Erythroblast (primary cell): ENCODE measurements at regions not wholly inside any gene's neighbourhood (a gene's known extent, or its start where the extent isn't known, plus 50 kb on each side); places are given as distances from the start of the nearest gene placed in this dataset.

Source experiments
- DNase-seq, 2 experiments: peaks; one replicate each; lab custom pipeline; 2025; lab: John Stamatoyannopoulos, UW
- GATA1 ChIP-seq: IDR thresholded peaks from 2 replicates; pipeline ENCODE4 v1.6.1; 2011; ENCODE audit warnings: low read depth, mild to moderate bottlenecking, control low read depth, low read length, moderate library complexity
- POLR2A ChIP-seq: IDR thresholded peaks from 2 replicates; pipeline ENCODE4 v1.6.1; 2011; ENCODE audit warnings: mild to moderate bottlenecking, low read length

DNA sequence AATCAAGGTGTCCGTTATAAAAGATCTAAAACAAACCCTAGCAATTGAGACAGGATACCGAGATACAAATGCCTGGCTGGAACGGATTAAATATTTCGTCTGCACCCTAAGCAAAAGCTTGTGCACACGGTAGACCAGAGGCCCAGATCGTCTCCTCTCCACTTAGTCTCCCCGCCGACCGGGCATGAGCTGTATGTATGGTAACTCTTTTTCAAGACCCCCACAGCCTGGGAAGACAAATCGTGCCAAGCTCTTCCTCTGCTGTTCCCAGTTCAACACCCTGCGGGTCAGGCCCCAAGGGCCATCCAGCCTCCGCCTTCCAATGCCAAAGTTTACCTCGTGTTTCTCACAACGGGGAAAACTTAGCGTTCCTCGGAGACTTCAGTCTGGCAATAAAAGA lies 285.7 kb upstream of the GALNT17 start:
- TF ChIP-seq GATA1 (no peak), POLR2A (no peak)
- no peak for DNase-seq

GRCh38 chr7:70849580-70850235 lies 282.2 kb upstream of the GALNT17 start:
- no peak for DNase-seq

GRCh38 chr7:70855373-70855772 lies 276.6 kb upstream of the GALNT17 start:
- no peak for TF ChIP-seq GATA1
- TF ChIP-seq POLR2A, result no peak
- DNase-seq, result no peak

More at GRCh38 chr7:70849580-70850235, 282.2 kb upstream of the GALNT17 start:
- TF ChIP-seq GATA1 (no peak), POLR2A (no peak)

DNA sequence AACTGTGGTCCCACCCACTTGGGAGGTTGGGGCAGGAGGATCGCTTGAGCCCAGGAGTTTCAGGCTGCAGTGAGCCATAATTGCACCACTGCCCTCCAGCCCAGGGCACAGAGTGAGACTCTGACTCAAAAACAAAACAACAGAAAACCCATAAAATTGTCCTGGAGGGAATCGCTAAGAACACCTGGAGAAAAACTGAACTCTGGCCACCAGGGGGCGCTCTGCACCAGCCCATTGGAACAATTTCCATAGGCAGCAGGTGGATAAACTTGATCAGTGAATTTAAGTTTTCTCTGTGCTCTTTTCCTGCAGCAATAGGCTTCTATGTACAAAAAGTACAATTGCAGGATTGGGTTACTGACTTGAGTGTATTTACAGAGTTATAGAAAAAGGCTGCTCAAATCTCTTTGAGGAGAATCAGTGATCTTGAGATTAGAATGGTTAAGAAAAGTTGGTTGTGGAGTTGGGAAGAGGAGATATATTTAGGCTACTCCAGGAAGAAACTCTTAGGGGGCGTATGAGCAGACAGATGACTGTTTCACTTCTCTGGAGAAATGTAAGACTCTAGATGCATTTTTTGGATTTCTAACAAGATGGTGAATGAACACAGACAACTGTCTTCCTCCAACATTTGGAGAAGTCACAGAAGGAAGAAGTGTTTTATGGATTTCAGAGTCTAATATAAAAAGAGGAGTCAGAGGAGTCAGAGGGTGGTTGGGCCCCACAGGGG lies 274.9 kb upstream of the GALNT17 start:
- TF ChIP-seq POLR2A, result no peak
- no peak for TF ChIP-seq GATA1
- DNase-seq, result peak; percentile 55 to 74

- no peak for DNase-seq
- TF ChIP-seq GATA1, result no peak
Observed at GRCh38 chr7:70857793-70858545, 274.0 kb upstream of the GALNT17 start.

DNA sequence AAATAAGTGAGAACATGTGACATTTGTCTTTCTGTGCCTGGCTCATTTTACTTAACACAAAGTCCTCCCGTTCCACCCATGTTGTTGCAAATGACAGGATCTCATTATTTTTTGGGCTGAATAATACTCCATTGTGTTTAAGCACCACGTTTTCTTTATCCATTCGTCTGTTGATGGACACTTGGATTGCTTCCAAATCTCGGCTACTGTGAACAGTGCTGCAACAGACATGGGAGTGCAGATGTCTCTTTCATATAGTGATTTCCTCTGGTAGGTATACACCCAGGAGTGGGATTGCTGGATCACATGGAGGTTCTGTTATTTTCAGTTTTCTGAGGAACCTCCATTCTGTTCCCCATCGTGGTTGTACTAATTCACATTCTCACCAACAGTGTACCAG lies 264.4 kb upstream of the GALNT17 start:
- no peak for DNase-seq
- TF ChIP-seq GATA1 (no peak), POLR2A (no peak)

DNA sequence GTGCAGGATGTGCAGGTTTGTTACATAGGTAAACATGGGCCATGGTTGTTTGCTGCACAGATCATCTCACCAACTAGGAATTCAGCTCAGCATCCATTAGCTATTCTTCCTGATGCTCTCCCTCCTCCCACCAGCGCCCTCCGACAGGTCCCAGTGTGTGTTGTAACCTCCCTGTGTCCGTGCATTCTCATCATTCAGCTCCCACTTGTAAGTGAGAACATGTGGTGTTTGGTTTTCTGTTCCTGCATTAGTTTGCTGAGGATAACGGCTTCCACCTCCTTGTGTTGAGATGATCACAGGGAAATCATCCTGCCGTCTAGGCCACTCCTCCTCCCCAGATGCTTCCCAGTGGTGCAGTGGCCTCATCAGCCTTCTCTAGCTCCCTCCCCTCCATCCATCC lies 261.6 kb upstream of the GALNT17 start:
- TF ChIP-seq GATA1, result no peak
- TF ChIP-seq POLR2A, result no peak
- no peak for DNase-seq

DNA sequence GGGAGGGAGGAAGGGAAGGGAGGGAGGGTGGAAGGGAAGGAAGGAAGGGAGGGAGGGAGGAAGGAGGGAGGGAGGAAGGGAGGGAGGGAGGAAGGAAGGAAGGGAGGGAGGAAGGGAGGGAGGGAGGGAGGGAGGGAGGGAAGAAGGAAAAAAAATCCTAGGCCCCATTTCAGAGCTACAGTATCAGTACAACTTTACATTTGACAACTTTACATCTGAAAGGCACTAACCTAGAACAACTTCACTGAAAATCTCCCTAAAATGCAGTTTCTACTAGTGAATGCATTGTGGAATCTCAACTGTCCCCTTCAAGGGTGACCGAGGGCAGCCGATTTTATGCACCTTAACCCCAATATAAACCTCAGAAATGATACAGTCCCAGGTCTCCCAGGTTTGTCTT lies 259.8 kb upstream of the GALNT17 start:
- TF ChIP-seq POLR2A, result no peak
- TF ChIP-seq GATA1, result no peak
- DNase-seq, result no peak

- DNase-seq, result no peak
- no peak for TF ChIP-seq GATA1
- TF ChIP-seq POLR2A, result no peak
Observed at GRCh38 chr7:70881167-70881847, 250.6 kb upstream of the GALNT17 start.

- TF ChIP-seq POLR2A (no peak), GATA1 (no peak)
- no peak for DNase-seq
Observed at GRCh38 chr7:70883750-70884439, 248.0 kb upstream of the GALNT17 start.

DNA sequence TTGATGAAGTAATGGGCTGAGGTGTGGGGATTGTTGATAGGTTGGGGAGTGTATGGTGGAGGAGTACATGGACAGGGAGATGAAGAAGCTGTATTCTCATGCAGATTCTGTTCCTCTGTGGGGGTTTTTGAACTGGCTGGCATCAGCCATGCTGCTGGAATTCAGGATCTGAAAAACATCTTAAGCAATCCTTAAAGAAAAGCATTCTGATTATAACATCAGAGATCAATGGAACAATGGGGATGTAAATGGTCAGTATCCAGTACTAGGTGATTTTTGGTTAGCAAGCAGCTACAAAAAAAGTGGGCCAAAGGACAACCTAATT lies 247.5 kb upstream of the GALNT17 start:
- no peak for DNase-seq
- no peak for TF ChIP-seq POLR2A
- no peak for TF ChIP-seq GATA1

DNA sequence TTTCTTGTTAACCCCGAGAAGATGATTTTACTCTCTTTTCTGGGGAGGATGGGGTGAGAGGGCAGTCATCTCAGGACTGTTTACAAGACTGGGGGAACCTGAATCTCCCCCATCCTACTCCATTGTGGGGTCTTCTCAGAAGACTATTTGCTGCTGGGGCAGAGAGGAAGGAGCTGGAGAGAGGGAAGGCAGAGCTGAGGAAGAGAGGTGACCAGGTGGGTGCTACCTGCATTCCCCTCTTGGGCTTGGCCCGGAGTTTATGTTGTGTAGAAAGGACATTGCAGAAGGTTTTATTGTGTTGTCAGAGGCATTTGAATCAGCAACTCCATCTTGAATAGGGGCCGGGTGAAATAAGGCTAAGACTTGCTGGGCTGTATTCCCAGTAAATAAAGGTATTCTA lies 247.1 kb upstream of the GALNT17 start:
- TF ChIP-seq POLR2A, result no peak
- no peak for TF ChIP-seq GATA1
- no peak for DNase-seq

GRCh38 chr7:70886547-70886946 lies 245.4 kb upstream of the GALNT17 start:
- TF ChIP-seq GATA1 (no peak), POLR2A (no peak)
- no peak for DNase-seq
